H1 (cell line): ENCODE measurements at regions not wholly inside any gene's neighbourhood (a gene's known extent, or its start where the extent isn't known, plus 50 kb on each side); places are given as distances from the start of the nearest gene placed in this dataset.

Experiments used
- CTCF ChIP-seq, 3 experiments: IDR thresholded peaks; 1 replicate in 2 of 3; 2 replicates in 1 of 3; pipeline versions ENCODE4 v1.5.1 to v1.6.1; 2011; ENCODE audit warnings: low read length in 3 of 3, mild to moderate bottlenecking in 3 of 3, inconsistent platforms in 2 of 3, low read depth in 1 of 3, moderate library complexity in 1 of 3; ENCODE audit not compliant: insufficient read depth in 1 of 3; ENCODE audit errors: control extremely low read depth in 1 of 3

DNA sequence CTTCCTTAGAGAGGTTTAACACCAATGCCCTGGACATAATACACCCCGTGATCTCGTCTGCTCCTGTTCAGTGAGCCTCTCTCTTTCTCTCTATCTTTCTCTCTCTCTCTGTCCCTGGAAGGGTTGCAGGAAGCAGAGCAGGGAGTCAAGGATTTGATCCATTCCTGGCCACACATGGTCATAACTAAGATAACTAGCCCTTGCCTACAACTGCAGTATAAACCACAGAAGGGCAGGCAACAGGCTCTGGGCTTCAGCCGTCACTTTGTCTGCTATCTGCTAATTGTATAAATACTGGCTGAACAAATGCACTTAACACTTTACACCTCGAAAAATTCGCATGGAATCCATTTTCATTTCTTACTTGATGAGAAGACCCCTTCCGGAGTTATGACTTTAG lies 357.5 kb upstream of the RUNX1 start (continued):
- TF ChIP-seq CTCF (IDR thresholded peaks at IDR 0.05; ENCODE audit: control extremely low read depth in 1 of 3, insufficient read depth in 1 of 3, low read depth in 1 of 3, low read length in 3 of 3), result no peak
